Esophagus (tissue), 2 donors: ENCODE measurements at regions not wholly inside any gene's neighbourhood (a gene's known extent, or its start where the extent isn't known, plus 50 kb on each side); places are given as distances from the start of the nearest gene placed in this dataset.

Experiments used
- H3K27ac ChIP-seq, 2 donors: one replicate each; pipeline ENCODE4 v1.5.1; 2013; ENCODE audit warnings: low read depth in 2 of 2, mild to moderate bottlenecking in 2 of 2, inconsistent platforms in 1 of 2, low read length in 1 of 2, moderate library complexity in 1 of 2
- H3K27me3 ChIP-seq, 2 donors: one replicate each; pipeline ENCODE4 v1.6.1; 2013; ENCODE audit warnings: low read length in 2 of 2, control low read depth in 1 of 2, mild to moderate bottlenecking in 1 of 2; ENCODE audit not compliant: insufficient read depth in 2 of 2, control insufficient read depth in 1 of 2
- H3K36me3 ChIP-seq, 2 donors: one replicate each; pipeline ENCODE4 v1.6.1; 2013; ENCODE audit warnings: low read length in 1 of 2; ENCODE audit not compliant: control insufficient read depth in 2 of 2, insufficient read depth in 2 of 2
- H3K4me1 ChIP-seq, 2 donors: one replicate each; pipeline ENCODE4 v1.6.1; 2013; ENCODE audit warnings: low read length in 1 of 2; ENCODE audit not compliant: control insufficient read depth in 2 of 2, insufficient read depth in 2 of 2
- H3K4me3 ChIP-seq, 2 donors: one replicate each; pipeline ENCODE4 v1.5.1; 2013; ENCODE audit warnings: low read length in 2 of 2, mild to moderate bottlenecking in 2 of 2, low read depth in 1 of 2, moderate library complexity in 1 of 2
- H3K9me3 ChIP-seq, 2 donors: one replicate each; pipeline ENCODE4 v1.6.1; 2013; ENCODE audit warnings: mild to moderate bottlenecking in 2 of 2, low read depth in 1 of 2, low read length in 1 of 2, moderate library complexity in 1 of 2; ENCODE audit not compliant: control insufficient read depth in 2 of 2, insufficient read depth in 1 of 2
- WGBS, 2 donors: extraction: QIAGEN DNeasy Blood & Tissue Kit; methylation state at CpG; one replicate each; pipeline ENCODE4 v1.1.7; 2013; 5-methylcytosine and 5-hydroxymethylcytosine counted together
- donor health status: healthy with polysubstance abuse.
- donor health status: Bipolar disorder and iron deficiency.

- H3K36me3 ChIP-seq: no peaks in the 10 kb centered on the region
- WGBS, 2 donors: 78 to 84% methylated on average over 17 of the region's 17 CpGs
- H3K4me3 ChIP-seq: no peak overlapping the region
- no peak overlapping the region for H3K27ac ChIP-seq
- H3K27me3 ChIP-seq: no peaks in the 10 kb centered on the region
- H3K4me1 ChIP-seq: no peaks in the 10 kb centered on the region
- H3K9me3 ChIP-seq: no peaks in the 10 kb centered on the region
Observed at GRCh38 chr16:73483934-73484711, 436.2 kb upstream of the ZFHX3 start.

- Histone ChIP-seq H3K27ac (no peak overlapping the region), H3K4me3 (no peak overlapping the region), H3K36me3 (no peaks in the 10 kb centered on the region), H3K27me3 (no peaks in the 10 kb centered on the region), H3K4me1 (no peaks in the 10 kb centered on the region), H3K9me3 (no peaks in the 10 kb centered on the region)
- 41 to 57% methylated on average over 30 of the region's 30 CpGs for WGBS, 2 donors
Observed at GRCh38 chr16:73483076-73483791, 435.3 kb upstream of the ZFHX3 start.

- WGBS, 2 donors: 75 to 86% methylated on average over 6 of the region's 6 CpGs
- H3K4me1 ChIP-seq: no peaks in the 10 kb centered on the region
- H3K36me3 ChIP-seq: no peaks in the 10 kb centered on the region
- H3K27me3 ChIP-seq: no peaks in the 10 kb centered on the region
- H3K9me3 ChIP-seq: no peaks in the 10 kb centered on the region
- no peak overlapping the region for H3K27ac ChIP-seq
- H3K4me3 ChIP-seq: no peak overlapping the region
Observed at GRCh38 chr16:73482310-73482709, 434.4 kb upstream of the ZFHX3 start.

GRCh38 chr16:73480381-73480780, 432.5 kb upstream of the ZFHX3 start:
- Histone ChIP-seq H3K4me1 (no peaks in the 10 kb centered on the region), H3K27ac (no peak overlapping the region), H3K4me3 (no peak overlapping the region), H3K9me3 (no peaks in the 10 kb centered on the region), H3K27me3 (no peaks in the 10 kb centered on the region), H3K36me3 (no peaks in the 10 kb centered on the region)
- WGBS, 2 donors: 60 to 64% methylated on average over 2 of the region's 2 CpGs

GRCh38 chr16:73473713-73474112, 425.8 kb upstream of the ZFHX3 start:
- H3K4me1 ChIP-seq: no peaks in the 10 kb centered on the region
- no peaks in the 10 kb centered on the region for H3K27me3 ChIP-seq
- H3K27ac ChIP-seq: no peak overlapping the region
- H3K9me3 ChIP-seq: no peaks in the 10 kb centered on the region
- no peaks in the 10 kb centered on the region for H3K36me3 ChIP-seq
- H3K4me3 ChIP-seq: no peak overlapping the region
- 26 to 43% methylated on average over 3 of the region's 3 CpGs for WGBS, 2 donors

GRCh38 chr16:73464834-73465233, 416.9 kb upstream of the ZFHX3 start:
- no peaks in the 10 kb centered on the region for H3K4me1 ChIP-seq
- H3K27me3 ChIP-seq: peaks cover 0 to 2% of the 10 kb centered on the region in 2 donors
- H3K9me3 ChIP-seq: peaks cover 0 to 2% of the 10 kb centered on the region in 2 donors
- WGBS, 2 donors: 86 to 91% methylated on average over 11 of the region's 11 CpGs
- H3K27ac ChIP-seq: no peak overlapping the region
- H3K36me3 ChIP-seq: no peaks in the 10 kb centered on the region
- no peak overlapping the region for H3K4me3 ChIP-seq

GRCh38 chr16:73459586-73459985, 411.7 kb upstream of the ZFHX3 start:
- H3K27me3 ChIP-seq: no peaks in the 10 kb centered on the region
- no peak overlapping the region for H3K27ac ChIP-seq
- no peaks in the 10 kb centered on the region for H3K36me3 ChIP-seq
- 82 to 85% methylated on average over 5 of the region's 5 CpGs for WGBS, 2 donors
- peaks cover 0 to 2% of the 10 kb centered on the region in 2 donors for H3K9me3 ChIP-seq
- no peaks in the 10 kb centered on the region for H3K4me1 ChIP-seq
- H3K4me3 ChIP-seq: no peak overlapping the region

- Histone ChIP-seq H3K36me3 (no peaks in the 10 kb centered on the region), H3K4me1 (no peaks in the 10 kb centered on the region), H3K4me3 (no peak overlapping the region), H3K27ac (no peak overlapping the region), H3K27me3 (no peaks in the 10 kb centered on the region), H3K9me3 (peaks cover 0 to 2% of the 10 kb centered on the region in 2 donors)
- 76 to 93% methylated on average over 1 of the region's 1 CpG for WGBS, 2 donors
Observed at GRCh38 chr16:73457851-73458250, 409.9 kb upstream of the ZFHX3 start.

GRCh38 chr16:73448970-73449369, 401.0 kb upstream of the ZFHX3 start:
- Histone ChIP-seq H3K27me3 (no peaks in the 10 kb centered on the region), H3K9me3 (peaks cover 0 to 2% of the 10 kb centered on the region in 2 donors), H3K4me1 (no peaks in the 10 kb centered on the region), H3K27ac (no peak overlapping the region), H3K36me3 (no peaks in the 10 kb centered on the region), H3K4me3 (no peak overlapping the region)
- 86 to 93% methylated on average over 3 of the region's 3 CpGs for WGBS, 2 donors

- Histone ChIP-seq H3K27ac (no peak overlapping the region), H3K4me1 (no peaks in the 10 kb centered on the region), H3K36me3 (no peaks in the 10 kb centered on the region), H3K4me3 (no peak overlapping the region), H3K27me3 (no peaks in the 10 kb centered on the region), H3K9me3 (peaks cover 0 to 2% of the 10 kb centered on the region in 2 donors)
- WGBS, 2 donors: 75 to 88% methylated on average over 2 of the region's 2 CpGs
Observed at GRCh38 chr16:73447846-73448245, 399.9 kb upstream of the ZFHX3 start.
